Immature natural killer cell (primary cell): ENCODE measurements at regions not wholly inside any gene's neighbourhood (a gene's known extent, or its start where the extent isn't known, plus 50 kb on each side); places are given as distances from the start of the nearest gene placed in this dataset.

Experiments used
- DNase-seq, 3 donors: peaks; one replicate each; pipeline ENCODE4 v3.0.0; 2022; ENCODE audit warnings: mixed read lengths in 1 of 3
- H3K27ac Mint-ChIP-seq, 6 donors: one replicate each; pipeline ENCODE4 v1.8.0; 2020; ENCODE audit warnings: mixed read lengths in 6 of 6, mild to moderate bottlenecking in 5 of 6, inconsistent platforms in 4 of 6, moderate library complexity in 3 of 6
- H3K27me3 Mint-ChIP-seq, 3 donors: one replicate each; pipeline ENCODE4 v1.8.0; 2020 to 2021; ENCODE audit warnings: low read depth in 3 of 3, mild to moderate bottlenecking in 3 of 3, mixed read lengths in 3 of 3, moderate library complexity in 3 of 3, inconsistent platforms in 1 of 3
- H3K36me3 Mint-ChIP-seq, 3 donors: one replicate each; pipeline ENCODE4 v1.8.0; 2020; ENCODE audit warnings: mixed read lengths in 3 of 3, inconsistent platforms in 2 of 3, mild to moderate bottlenecking in 2 of 3
- H3K4me1 Mint-ChIP-seq, 2 donors: one replicate each; pipeline ENCODE4 v1.8.0; 2020; ENCODE audit warnings: inconsistent platforms in 2 of 2, mild to moderate bottlenecking in 2 of 2, mixed read lengths in 2 of 2, moderate library complexity in 1 of 2
- H3K4me3 Mint-ChIP-seq, 5 donors: one replicate each; pipeline ENCODE4 v1.8.0; 2020; ENCODE audit warnings: mild to moderate bottlenecking in 5 of 5, mixed read lengths in 5 of 5, inconsistent platforms in 3 of 5, moderate library complexity in 3 of 5
- H3K9me3 Mint-ChIP-seq, 6 donors: one replicate each; pipeline ENCODE4 v1.8.0; 2020; ENCODE audit warnings: mild to moderate bottlenecking in 6 of 6, mixed read lengths in 6 of 6, inconsistent platforms in 4 of 6, moderate library complexity in 3 of 6

DNA sequence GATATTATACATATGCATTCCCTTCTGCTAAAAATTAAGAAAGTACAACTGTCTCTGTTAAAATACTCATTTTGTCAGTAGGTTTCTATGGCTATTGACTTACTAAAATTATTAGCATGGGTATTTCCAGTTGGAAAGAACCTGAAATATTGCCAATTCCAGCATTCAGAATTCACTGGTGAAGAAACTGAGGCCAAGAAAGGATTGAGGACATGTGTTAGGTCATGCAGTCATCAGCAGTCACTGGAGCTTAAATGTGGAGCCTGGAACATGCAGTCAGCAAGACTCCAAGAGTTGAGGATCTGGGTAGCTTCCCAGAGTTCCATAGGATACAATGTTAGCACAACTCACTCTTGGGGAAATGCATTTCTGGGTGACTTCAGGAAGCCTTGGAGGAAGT lies 1335.6 kb downstream of the AACS start:
- no peaks in the 10 kb centered on the region for H3K36me3 Mint-ChIP-seq
- no peak overlapping the region for H3K27ac Mint-ChIP-seq
- no peak for DNase-seq
- peaks cover 3 to 15% (median 4%) of the 10 kb centered on the region in 6 donors for H3K9me3 Mint-ChIP-seq
- H3K27me3 Mint-ChIP-seq = peaks cover 0 to 3% (median 0%) of the 10 kb centered on the region in 3 donors
- H3K4me3 Mint-ChIP-seq = no peak overlapping the region
- no peaks in the 10 kb centered on the region for H3K4me1 Mint-ChIP-seq

DNA sequence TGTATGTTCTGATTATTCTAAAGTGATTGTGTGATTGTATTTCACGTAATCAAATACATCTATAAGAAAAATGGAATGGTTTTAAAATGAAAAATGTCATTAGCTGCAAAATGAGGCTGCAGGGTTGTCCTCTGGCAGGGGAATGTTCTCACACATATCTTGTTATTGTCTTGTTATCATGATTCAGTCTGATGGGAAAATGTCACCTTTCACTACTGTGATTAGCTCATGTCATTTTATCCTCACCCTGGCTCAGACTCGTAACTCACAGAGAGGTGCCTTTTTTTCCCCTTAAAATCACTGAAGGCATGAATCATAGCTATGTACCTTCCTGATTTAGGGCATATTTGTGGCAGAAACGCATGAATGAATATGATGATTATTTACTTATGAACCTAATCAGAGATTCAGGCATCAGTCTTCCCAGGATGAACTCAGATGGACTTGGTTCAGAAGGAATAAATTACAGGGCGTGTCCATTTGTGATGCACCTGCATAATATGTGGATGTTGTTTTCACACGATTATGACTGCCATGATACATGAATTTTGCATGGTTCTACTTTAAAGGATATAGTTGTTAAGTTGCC lies 1339.2 kb downstream of the AACS start:
- Mint-ChIP-seq H3K36me3 (no peaks in the 10 kb centered on the region), H3K27me3 (no peaks in the 10 kb centered on the region), H3K4me3 (no peak overlapping the region), H3K4me1 (no peaks in the 10 kb centered on the region), H3K27ac (no peak overlapping the region), H3K9me3 (peaks cover 1 to 11% (median 4%) of the 10 kb centered on the region in 6 donors)
- DNase-seq = no peak

DNA sequence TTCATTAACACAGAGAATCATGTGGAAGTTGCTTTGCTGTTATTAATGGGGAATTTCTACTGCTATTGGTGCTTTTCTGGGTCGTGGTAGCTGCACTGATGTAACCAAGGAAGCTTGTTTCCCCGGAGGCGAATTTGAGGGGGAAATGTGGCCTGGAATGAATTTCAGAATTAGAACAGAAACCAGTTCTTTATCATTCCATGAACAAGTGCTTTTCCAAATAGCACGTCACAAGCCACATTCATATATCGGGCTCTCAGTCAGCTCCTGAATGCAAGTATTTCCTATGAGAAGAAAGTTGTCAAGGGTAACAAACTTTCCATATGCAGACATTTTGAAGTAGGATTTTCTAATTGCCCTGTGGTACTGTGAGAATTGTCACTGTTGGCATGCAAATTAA lies 1353.2 kb downstream of the AACS start:
- Mint-ChIP-seq H3K4me1 (no peaks in the 10 kb centered on the region), H3K27ac (no peak overlapping the region), H3K4me3 (no peak overlapping the region)

DNA sequence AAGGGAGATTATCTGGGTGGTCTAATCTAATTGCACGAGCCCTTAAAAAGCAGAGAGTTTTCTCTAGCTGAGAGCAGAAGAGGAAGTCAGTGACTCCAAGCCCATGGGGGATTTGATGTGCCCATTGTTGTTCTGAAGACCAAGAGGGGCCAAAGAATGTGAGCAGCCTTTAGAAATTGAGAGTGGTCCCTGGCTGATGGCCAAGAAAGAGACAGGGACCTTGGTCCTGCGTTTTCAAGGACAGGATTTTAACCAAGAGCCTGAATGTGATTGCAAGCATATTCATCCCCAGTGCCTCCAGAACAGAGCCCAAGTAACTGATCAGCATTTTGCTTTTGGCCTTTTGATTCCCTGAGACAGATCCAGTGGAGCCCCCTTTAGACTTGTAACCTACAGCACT lies 1353.9 kb downstream of the AACS start:
- H3K27me3 Mint-ChIP-seq = peaks cover 0 to 4% (median 4%) of the 10 kb centered on the region in 3 donors
- no peaks in the 10 kb centered on the region for H3K4me1 Mint-ChIP-seq
- peaks cover 0 to 18% (median 1%) of the 10 kb centered on the region in 6 donors for H3K9me3 Mint-ChIP-seq
- no peak overlapping the region for H3K4me3 Mint-ChIP-seq
- no peak overlapping the region for H3K27ac Mint-ChIP-seq
- no peak for DNase-seq
- H3K36me3 Mint-ChIP-seq = no peaks in the 10 kb centered on the region

More for the DNA sequence above, 1353.2 kb downstream of the AACS start:
- DNase-seq = no peak
- Mint-ChIP-seq H3K36me3 (no peaks in the 10 kb centered on the region), H3K27me3 (peaks cover 0 to 4% (median 4%) of the 10 kb centered on the region in 3 donors), H3K9me3 (peaks cover 0 to 18% (median 1%) of the 10 kb centered on the region in 6 donors)

DNA sequence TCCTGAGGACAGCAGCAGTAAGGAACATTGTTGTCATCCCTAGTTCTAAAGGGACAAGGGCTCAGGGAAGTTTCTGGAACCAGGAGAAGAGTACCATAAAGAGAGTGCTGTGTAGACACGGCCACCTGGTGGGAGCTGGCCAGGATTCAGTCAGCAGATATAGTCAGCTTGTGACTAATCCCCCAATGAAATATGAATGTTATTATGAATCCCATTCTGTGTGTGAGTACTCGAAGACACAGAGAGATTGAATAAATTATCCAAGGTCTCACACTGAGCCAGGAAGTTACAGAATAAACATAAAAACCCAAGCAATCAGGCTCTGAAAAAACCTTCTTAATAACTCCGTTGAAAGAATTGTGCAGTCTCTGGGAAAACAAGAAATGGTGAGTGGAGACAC lies 1359.5 kb downstream of the AACS start:
- no peak overlapping the region for H3K27ac Mint-ChIP-seq
- no peaks in the 10 kb centered on the region for H3K4me1 Mint-ChIP-seq
- H3K36me3 Mint-ChIP-seq = no peaks in the 10 kb centered on the region
- no peak for DNase-seq
- H3K27me3 Mint-ChIP-seq = peaks cover 0 to 6% (median 3%) of the 10 kb centered on the region in 3 donors
- H3K9me3 Mint-ChIP-seq = peaks cover 0 to 10% (median 2%) of the 10 kb centered on the region in 6 donors
- no peak overlapping the region for H3K4me3 Mint-ChIP-seq

DNA sequence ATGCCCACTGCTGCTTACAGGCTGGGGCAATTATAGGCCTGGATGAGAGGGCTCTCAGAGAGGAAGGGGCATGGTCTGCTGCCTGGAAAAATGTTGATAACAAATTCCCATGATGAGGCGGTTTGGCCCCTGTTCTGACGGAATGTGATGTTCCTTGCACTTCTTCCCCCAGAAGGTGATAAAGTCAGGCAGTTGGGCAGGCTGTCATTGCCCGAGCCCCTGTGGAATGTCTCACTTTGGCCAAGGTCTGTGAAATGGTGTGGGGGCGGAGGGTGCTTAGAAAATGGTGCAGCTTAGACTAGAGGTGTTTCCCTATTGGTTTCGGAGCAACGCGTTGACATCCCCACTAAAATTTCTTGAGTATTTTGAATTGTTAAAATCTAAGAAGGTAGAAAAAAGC lies 1360.0 kb downstream of the AACS start:
- Mint-ChIP-seq H3K4me1 (no peaks in the 10 kb centered on the region), H3K9me3 (peaks cover 0 to 9% (median 2%) of the 10 kb centered on the region in 6 donors), H3K4me3 (no peak overlapping the region), H3K27me3 (peaks cover 0 to 5% (median 3%) of the 10 kb centered on the region in 3 donors), H3K36me3 (no peaks in the 10 kb centered on the region), H3K27ac (no peak overlapping the region)
- DNase-seq = no peak

DNA sequence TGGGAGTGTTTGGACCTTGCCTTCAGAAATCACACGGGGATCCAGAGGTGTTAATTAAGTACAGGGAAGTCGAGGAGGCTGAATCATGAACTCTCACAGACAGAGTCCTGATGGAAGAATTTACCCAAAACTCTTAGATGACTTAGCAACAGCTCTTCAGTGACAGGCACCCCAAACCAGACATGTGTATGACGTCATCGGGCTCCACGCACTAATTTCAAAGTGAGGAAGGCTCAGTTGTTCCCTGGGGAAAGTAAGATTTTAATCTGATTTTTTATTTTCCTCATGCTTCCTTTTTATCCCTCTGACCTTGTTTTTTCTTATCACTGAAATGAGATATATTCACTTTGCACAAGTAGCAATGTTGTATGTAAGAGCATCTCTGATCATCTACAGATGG lies 1363.5 kb downstream of the AACS start:
- H3K27ac Mint-ChIP-seq = no peak overlapping the region
- peaks cover 0 to 5% (median 3%) of the 10 kb centered on the region in 3 donors for H3K27me3 Mint-ChIP-seq
- H3K4me1 Mint-ChIP-seq = no peaks in the 10 kb centered on the region
- H3K4me3 Mint-ChIP-seq = no peak overlapping the region
- H3K36me3 Mint-ChIP-seq = no peaks in the 10 kb centered on the region
- no peak for DNase-seq
- H3K9me3 Mint-ChIP-seq = peaks cover 0 to 14% (median under 1%) of the 10 kb centered on the region in 6 donors

DNA sequence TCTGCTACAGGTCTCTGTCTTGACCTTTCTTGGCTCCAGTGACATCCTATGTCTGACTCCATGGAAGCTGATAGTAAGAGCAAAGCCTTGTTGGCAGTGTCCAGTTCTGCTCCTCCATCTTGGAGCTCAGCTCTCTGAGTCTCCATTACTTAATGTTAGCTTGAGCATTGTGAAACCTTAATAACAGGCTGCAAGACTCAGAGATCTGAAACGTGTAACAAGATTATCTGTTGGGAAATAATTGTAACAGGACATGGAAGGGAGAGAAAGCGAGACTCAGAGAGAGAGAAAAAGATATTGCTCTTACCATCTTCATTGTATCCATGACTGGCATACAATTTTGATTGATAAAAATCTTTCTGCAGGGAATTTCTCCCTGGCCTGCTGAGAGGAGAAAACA lies 1365.7 kb downstream of the AACS start:
- peaks cover 0 to 26% (median 3%) of the 10 kb centered on the region in 6 donors for H3K9me3 Mint-ChIP-seq
- no peak overlapping the region for H3K27ac Mint-ChIP-seq
- no peaks in the 10 kb centered on the region for H3K36me3 Mint-ChIP-seq
- H3K4me3 Mint-ChIP-seq = no peak overlapping the region
- DNase-seq = no peak
- no peaks in the 10 kb centered on the region for H3K4me1 Mint-ChIP-seq
- peaks cover 0 to 3% (median 2%) of the 10 kb centered on the region in 3 donors for H3K27me3 Mint-ChIP-seq

DNA sequence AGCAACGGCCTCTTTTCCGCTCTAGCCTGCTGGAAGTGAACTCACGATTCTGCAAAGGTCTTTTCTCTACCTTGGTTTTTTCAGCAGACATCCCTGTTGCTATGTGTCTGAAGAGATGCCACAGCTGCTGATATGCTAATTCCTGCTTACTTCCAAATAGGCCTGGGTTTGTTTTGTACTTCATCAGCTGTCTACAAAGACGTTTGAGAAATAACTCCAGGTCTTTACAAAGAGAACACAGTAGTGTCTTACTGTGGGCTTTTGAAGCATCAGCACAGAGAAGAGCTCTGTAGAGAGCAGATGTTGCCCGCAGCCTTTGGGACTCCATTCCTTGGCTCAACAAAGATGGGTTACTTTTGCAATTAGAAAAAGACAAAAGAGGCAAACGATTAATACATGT lies 1366.5 kb downstream of the AACS start:
- H3K4me1 Mint-ChIP-seq = no peaks in the 10 kb centered on the region
- H3K9me3 Mint-ChIP-seq = peaks cover 0 to 28% (median 5%) of the 10 kb centered on the region in 6 donors
- DNase-seq = no peak
- no peaks in the 10 kb centered on the region for H3K36me3 Mint-ChIP-seq
- H3K27ac Mint-ChIP-seq = no peak overlapping the region
- H3K4me3 Mint-ChIP-seq = no peak overlapping the region
- peaks cover 0 to 5% (median 3%) of the 10 kb centered on the region in 3 donors for H3K27me3 Mint-ChIP-seq

DNA sequence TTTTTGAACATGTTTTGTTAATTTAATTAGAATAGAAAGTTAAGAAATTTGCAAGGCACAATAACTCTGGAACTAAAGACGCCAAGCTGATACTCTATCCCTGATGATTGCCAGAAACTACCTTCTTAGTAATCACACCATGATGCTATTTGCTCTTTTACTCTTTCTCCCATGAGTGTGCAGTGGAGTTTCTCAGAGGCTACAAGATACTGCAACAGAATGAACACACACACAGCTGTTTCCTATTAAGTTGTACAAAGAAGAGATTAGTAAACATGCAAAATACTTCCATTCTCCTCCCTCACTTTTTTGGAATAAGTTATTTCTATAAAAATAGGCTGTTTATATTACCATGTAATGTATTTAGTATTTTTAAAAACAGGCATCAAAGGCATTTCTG lies 1367.5 kb downstream of the AACS start:
- Mint-ChIP-seq H3K36me3 (no peaks in the 10 kb centered on the region), H3K27me3 (peaks cover 0 to 8% (median 0%) of the 10 kb centered on the region in 3 donors), H3K9me3 (peaks cover 0 to 28% (median 7%) of the 10 kb centered on the region in 6 donors), H3K4me3 (no peak overlapping the region), H3K4me1 (no peaks in the 10 kb centered on the region), H3K27ac (no peak overlapping the region)
- DNase-seq = no peak

DNA sequence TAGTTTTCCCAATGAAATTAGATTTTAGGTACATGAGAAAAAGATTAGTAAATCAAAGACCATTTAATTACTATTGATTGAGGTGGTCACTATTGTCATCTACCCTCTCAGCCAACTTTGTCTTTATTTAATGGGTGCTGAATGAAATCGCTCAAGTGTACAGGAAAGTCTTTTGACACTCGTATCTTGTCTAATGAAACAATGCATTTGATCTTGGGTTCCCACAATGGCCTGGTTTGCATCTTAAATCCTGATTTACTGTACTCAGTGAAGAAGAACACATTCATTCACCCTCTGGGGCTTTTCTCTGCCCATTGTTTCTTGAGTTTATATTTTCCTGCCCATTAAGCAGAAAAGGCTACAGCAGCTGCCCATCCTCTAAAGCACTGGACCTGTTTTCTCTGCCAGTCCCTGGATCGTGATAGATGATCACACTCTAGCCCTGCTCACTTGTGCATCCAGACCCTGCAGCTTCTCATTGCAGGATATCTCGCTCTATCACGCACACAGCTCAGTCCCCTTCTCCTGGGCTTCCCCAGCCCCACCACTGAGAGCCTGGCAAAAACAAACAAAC lies 1369.3 kb downstream of the AACS start:
- H3K4me1 Mint-ChIP-seq = no peaks in the 10 kb centered on the region
- no peak overlapping the region for H3K27ac Mint-ChIP-seq
- no peak for DNase-seq
- H3K9me3 Mint-ChIP-seq = peaks cover 0 to 19% (median 6%) of the 10 kb centered on the region in 6 donors
- peaks cover 0 to 6% (median 0%) of the 10 kb centered on the region in 3 donors for H3K27me3 Mint-ChIP-seq
- H3K4me3 Mint-ChIP-seq = no peak overlapping the region
- no peaks in the 10 kb centered on the region for H3K36me3 Mint-ChIP-seq

DNA sequence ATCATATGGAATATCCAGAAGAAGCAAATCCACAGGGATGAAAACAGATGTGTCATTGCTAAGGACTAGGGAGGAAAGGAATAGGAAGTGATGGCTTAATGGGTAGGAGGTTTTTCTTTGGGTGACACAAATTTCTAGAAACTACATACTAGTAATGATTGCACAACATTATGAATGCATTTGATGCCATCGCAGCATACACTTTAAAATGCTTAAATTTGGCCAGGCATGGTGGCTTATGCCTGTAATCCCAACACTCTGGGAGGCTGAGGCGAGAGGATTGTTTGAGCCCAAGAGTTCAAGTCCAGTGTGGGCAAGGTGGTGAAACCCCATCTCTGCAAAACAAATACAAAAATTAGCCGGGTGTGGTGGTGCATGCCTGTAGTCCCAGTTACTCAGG lies 1370.8 kb downstream of the AACS start:
- H3K27me3 Mint-ChIP-seq = peaks cover 0 to 6% (median 0%) of the 10 kb centered on the region in 3 donors
- DNase-seq = no peak
- no peak overlapping the region for H3K4me3 Mint-ChIP-seq
- no peaks in the 10 kb centered on the region for H3K4me1 Mint-ChIP-seq
- peaks cover 1 to 19% (median 6%) of the 10 kb centered on the region in 6 donors for H3K9me3 Mint-ChIP-seq
- H3K36me3 Mint-ChIP-seq = no peaks in the 10 kb centered on the region
- no peak overlapping the region for H3K27ac Mint-ChIP-seq

DNA sequence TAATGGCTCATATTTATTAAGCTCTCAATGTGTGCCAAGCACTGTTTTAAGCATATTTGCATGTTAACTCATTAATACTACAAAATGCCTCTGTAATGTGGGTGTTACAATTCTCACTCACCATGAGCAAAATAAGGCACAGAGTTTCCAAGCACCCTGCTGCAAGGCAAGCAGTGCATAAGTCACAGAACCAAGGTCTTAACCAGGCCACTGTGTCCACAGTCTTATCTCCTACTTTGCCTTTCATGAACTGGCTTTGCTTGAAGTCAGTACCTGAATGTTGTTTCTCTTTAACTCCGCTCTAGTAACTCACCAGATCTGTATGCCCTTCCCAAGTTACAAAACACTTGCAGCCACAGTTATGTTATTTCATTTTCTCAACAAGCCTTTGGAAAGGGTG lies 1372.7 kb downstream of the AACS start:
- no peak for DNase-seq
- Mint-ChIP-seq H3K27ac (no peak overlapping the region), H3K9me3 (peaks cover 2 to 19% (median 5%) of the 10 kb centered on the region in 6 donors), H3K4me3 (no peak overlapping the region), H3K27me3 (peaks cover 0 to 6% (median 0%) of the 10 kb centered on the region in 3 donors), H3K4me1 (no peaks in the 10 kb centered on the region), H3K36me3 (no peaks in the 10 kb centered on the region)

DNA sequence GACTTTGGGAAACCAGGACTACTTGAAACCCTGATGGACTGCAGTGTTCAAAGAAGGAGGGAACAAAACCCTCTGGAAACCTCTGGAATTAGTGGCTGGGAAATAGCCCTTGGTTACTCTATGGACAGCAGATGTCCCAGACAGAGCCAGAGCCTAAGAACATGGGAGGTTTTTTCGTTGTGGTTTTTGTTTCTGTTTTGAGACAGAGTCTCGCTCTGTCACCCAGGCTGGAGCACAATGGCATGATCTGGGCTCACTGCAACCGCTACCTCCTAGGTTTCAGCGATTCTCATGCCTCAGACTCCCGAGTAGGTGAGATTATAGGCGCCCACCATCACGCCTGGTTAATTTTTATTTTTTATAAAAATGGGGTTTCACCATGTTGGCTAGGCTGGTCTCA lies 1378.7 kb downstream of the AACS start:
- Mint-ChIP-seq H3K9me3 (peaks cover 3 to 29% (median 6%) of the 10 kb centered on the region in 6 donors), H3K36me3 (no peaks in the 10 kb centered on the region), H3K4me3 (no peak overlapping the region), H3K27ac (no peak overlapping the region), H3K4me1 (no peaks in the 10 kb centered on the region), H3K27me3 (peaks cover 0 to 2% (median 0%) of the 10 kb centered on the region in 3 donors)
- DNase-seq = no peak

DNA sequence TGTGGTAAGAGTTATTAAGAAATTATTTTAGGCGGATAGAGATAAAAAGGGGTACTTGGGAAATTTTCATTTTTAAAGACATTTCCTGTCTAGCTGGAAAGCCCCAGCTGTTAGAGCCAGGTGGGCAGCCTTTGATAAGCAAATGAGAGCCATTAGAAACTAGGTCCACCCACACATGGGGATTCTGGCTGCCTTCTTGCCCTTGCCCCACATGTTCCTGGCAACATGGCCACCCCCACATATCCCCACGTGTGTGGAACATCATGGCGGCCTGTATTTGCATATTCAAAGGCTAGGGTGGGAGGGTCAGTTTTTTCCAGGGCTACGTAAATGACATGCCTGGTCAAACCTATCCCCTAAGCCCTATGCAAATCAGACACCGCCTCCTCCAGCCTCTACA lies 1382.1 kb downstream of the AACS start:
- Mint-ChIP-seq H3K36me3 (no peaks in the 10 kb centered on the region), H3K4me3 (no peak overlapping the region), H3K4me1 (no peaks in the 10 kb centered on the region), H3K27me3 (peaks cover 0 to 4% (median 2%) of the 10 kb centered on the region in 3 donors), H3K27ac (no peak overlapping the region), H3K9me3 (peaks cover 3 to 29% (median 6%) of the 10 kb centered on the region in 6 donors)
- no peak for DNase-seq
